ENCODE measurements at regions not wholly inside any gene's neighbourhood (a gene's known extent, or its start where the extent isn't known, plus 50 kb on each side); places are given as distances from the start of the nearest gene placed in this dataset.

DNA sequence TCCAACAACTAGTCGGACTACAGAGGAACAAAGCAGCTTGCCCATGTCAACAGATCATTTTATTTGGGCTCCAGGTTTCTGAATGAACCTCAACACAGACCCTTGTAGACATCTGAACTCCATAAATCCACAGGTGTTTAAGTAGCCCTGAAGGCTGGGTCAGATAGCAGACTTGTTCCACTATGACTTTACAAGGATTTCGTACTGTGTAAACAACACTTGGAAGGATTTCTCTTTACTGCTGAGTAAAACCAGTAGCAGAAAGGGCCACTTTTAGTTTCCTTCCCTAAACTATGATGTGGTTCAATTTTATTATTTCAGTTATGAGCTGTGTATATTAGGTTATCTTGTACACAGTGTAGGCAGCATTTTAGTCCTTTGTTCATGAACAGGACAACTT, 316.4 kb upstream of the ADGRL2 start:
- Mint-ChIP-seq H3K4me3 (no peak overlapping the region), H3K36me3 (ENCODE audit: low read depth) (peaks cover 8% of the 10 kb centered on the region), H3K27ac (ENCODE audit: unreplicated experiment) (no peak overlapping the region), H3K4me1 (peaks cover 5% of the 10 kb centered on the region), H3K9me3 (peaks cover 1% of the 10 kb centered on the region), H3K27me3 (ENCODE audit: low read depth) (no peaks in the 10 kb centered on the region)
- DNase-seq (ENCODE audit: low read depth, low spot score): no peak
- TF ChIP-seq, protein P1, sequence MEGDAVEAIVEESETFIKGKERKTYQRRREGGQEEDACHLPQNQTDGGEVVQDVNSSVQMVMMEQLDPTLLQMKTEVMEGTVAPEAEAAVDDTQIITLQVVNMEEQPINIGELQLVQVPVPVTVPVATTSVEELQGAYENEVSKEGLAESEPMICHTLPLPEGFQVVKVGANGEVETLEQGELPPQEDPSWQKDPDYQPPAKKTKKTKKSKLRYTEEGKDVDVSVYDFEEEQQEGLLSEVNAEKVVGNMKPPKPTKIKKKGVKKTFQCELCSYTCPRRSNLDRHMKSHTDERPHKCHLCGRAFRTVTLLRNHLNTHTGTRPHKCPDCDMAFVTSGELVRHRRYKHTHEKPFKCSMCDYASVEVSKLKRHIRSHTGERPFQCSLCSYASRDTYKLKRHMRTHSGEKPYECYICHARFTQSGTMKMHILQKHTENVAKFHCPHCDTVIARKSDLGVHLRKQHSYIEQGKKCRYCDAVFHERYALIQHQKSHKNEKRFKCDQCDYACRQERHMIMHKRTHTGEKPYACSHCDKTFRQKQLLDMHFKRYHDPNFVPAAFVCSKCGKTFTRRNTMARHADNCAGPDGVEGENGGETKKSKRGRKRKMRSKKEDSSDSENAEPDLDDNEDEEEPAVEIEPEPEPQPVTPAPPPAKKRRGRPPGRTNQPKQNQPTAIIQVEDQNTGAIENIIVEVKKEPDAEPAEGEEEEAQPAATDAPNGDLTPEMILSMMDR (conservative IDR thresholded peaks at IDR 0.05): no peak

DNA sequence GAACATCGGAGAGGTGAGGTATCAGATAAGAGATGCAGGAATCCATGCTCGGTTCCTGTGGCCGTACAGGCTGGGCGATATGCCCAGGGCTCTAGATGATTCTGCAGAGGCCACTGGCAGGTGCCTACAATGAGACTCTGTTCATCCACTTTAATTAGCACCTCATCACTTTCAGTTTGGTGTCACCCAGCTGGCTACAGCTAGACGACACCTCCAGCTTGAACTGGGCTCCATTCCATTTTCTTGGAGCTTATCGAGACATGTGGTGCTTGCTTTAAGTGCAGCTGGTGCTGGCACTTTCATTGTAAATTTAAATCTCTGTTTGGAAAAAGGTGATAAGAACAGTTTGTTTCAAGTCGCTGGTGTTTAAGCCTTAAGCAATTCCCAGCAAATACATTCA, 322.5 kb upstream of the ADGRL2 start:
- peaks cover 24% of the 10 kb centered on the region for H3K4me1 Mint-ChIP-seq
- peak overlapping the region; percentile 55 for H3K27ac Mint-ChIP-seq (ENCODE audit: unreplicated experiment)
- H3K36me3 Mint-ChIP-seq (ENCODE audit: low read depth): no peaks in the 10 kb centered on the region
- H3K27me3 Mint-ChIP-seq (ENCODE audit: low read depth): no peaks in the 10 kb centered on the region
- TF ChIP-seq, protein P1 (conservative IDR thresholded peaks at IDR 0.05): no peak
- no peak for DNase-seq (ENCODE audit: low read depth, low spot score)
- no peak overlapping the region for H3K4me3 Mint-ChIP-seq
- H3K9me3 Mint-ChIP-seq: no peaks in the 10 kb centered on the region

- H3K27me3 Mint-ChIP-seq (ENCODE audit: low read depth): no peaks in the 10 kb centered on the region
- peak overlapping the region; percentile 55 for H3K27ac Mint-ChIP-seq (ENCODE audit: unreplicated experiment)
- no peak overlapping the region for H3K4me3 Mint-ChIP-seq
- H3K4me1 Mint-ChIP-seq: peaks cover 24% of the 10 kb centered on the region
- TF ChIP-seq, protein P1 (conservative IDR thresholded peaks at IDR 0.05): no peak
- no peak for DNase-seq (ENCODE audit: low read depth, low spot score)
- no peaks in the 10 kb centered on the region for H3K9me3 Mint-ChIP-seq
- no peaks in the 10 kb centered on the region for H3K36me3 Mint-ChIP-seq (ENCODE audit: low read depth)
Measured at GRCh38 chr1:81477710-81478109, 323.0 kb upstream of the ADGRL2 start.

DNA sequence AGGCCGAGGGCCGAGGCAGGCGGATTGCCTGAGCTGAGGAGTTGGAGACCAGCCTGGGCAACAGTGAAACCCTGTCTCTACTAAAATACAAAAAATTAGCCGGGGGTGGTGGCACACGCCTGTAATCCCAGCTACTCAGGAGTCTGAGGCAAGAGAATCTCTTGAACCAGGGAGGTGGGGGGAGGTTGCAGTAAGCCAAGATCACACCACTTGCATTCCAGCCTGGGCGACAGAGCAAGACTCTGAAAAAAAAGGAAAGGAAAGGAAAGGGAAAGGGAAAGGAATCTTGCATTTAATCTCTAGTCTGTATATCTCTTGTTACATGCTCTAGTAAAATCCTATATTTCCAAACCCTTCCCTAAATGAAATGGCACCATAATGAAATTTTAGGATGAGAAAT, 328.3 kb upstream of the ADGRL2 start:
- no peaks in the 10 kb centered on the region for H3K9me3 Mint-ChIP-seq
- H3K4me1 Mint-ChIP-seq: peaks cover 20% of the 10 kb centered on the region
- H3K27ac Mint-ChIP-seq (ENCODE audit: unreplicated experiment): no peak overlapping the region
- H3K36me3 Mint-ChIP-seq (ENCODE audit: low read depth): no peaks in the 10 kb centered on the region
- TF ChIP-seq, protein P1 (conservative IDR thresholded peaks at IDR 0.05): no peak
- H3K4me3 Mint-ChIP-seq: no peak overlapping the region
- DNase-seq (ENCODE audit: low read depth, low spot score): no peak
- no peaks in the 10 kb centered on the region for H3K27me3 Mint-ChIP-seq (ENCODE audit: low read depth)

DNA sequence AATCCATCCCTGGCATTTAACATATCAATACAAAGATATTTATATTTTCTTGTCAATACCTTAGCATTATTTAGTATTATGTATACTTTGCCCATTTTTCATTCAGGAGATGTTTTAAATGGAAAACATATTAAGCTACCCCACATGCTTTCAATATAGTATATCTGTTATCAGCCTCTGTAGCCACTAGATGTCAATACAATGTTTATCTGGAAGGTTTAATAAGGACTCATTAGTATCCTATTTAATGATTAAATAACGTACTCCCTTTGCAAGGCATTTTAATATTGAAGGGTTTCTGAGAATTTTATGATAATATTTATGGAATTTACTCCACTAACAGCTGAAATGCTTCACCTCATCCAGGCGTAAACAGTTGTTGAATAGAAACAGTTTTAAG, 329.5 kb upstream of the ADGRL2 start:
- TF ChIP-seq, protein P1 (conservative IDR thresholded peaks at IDR 0.05): no peak

GRCh38 chr1:81470275-81470674, 330.5 kb upstream of the ADGRL2 start:
- H3K27me3 Mint-ChIP-seq (ENCODE audit: low read depth): no peaks in the 10 kb centered on the region
- TF ChIP-seq, protein P1 (conservative IDR thresholded peaks at IDR 0.05): no peak
- peaks cover 34% of the 10 kb centered on the region for H3K4me1 Mint-ChIP-seq
- DNase-seq (ENCODE audit: low read depth, low spot score): no peak
- no peak overlapping the region for H3K27ac Mint-ChIP-seq (ENCODE audit: unreplicated experiment)
- no peak overlapping the region for H3K4me3 Mint-ChIP-seq
- H3K9me3 Mint-ChIP-seq: no peaks in the 10 kb centered on the region
- no peaks in the 10 kb centered on the region for H3K36me3 Mint-ChIP-seq (ENCODE audit: low read depth)

More for the DNA sequence above, 329.5 kb upstream of the ADGRL2 start:
- DNase-seq (ENCODE audit: low read depth, low spot score): no peak
- Mint-ChIP-seq H3K4me3 (no peak overlapping the region), H3K36me3 (ENCODE audit: low read depth) (no peaks in the 10 kb centered on the region), H3K27ac (ENCODE audit: unreplicated experiment) (no peak overlapping the region), H3K4me1 (peaks cover 31% of the 10 kb centered on the region), H3K27me3 (ENCODE audit: low read depth) (no peaks in the 10 kb centered on the region), H3K9me3 (no peaks in the 10 kb centered on the region)
